GM18498 (cell line): ENCODE measurements at regions not wholly inside any gene's neighbourhood (a gene's known extent, or its start where the extent isn't known, plus 50 kb on each side); places are given as distances from the start of the nearest gene placed in this dataset.
"Not testable (repeated sequence)": the region's sequence is repeated elsewhere in the genome, so short reads cannot be mapped to it uniquely, and the experiment has no call there.

Experiments
- ATAC-seq: cut with Tn5 transposase; IDR thresholded peaks from one replicate; pipeline ENCODE4 v1.9.1; 2021; ENCODE audit warnings: mild to moderate bottlenecking, moderate library complexity; ENCODE audit not compliant: unreplicated experiment

DNA sequence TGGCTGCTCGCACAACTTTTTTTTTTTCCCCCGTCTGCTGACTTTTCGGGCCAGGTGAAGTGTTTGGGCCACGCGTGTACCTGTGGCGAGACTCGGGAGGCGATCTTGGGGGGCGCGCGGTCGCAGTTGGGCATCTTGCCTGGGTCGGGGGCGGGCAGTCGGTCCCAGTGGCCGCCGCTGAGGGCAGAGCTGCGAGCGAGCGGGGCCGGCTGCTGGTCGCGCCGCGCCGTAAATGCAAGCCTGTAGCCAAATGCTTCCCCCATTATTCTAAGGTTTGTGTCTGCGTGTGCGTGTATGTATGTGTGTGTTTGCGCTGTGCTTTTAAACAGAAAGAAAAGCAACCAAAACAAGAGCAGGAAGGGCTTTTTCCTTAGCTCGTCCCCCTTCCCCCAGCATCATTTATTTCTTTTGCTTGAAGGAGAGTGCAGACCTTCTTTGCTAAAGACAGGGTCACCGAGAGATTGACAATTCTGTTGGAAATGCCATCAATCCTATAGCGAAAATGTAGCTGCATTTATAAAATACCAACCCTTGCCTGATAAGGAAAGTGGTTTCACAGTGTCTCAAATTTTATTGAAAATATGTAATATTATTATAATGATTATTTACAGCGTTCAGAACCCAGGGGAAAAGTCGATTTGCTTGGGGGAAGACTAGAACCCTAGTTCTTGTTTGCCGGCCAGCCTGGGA is 143.2 kb upstream of the ZNF536 start:
- ATAC-seq, result no peak

- ATAC-seq, result no peak
These were observed 142.5 kb upstream of the ZNF536 start for GRCh38 chr19:30229525-30230174.

DNA sequence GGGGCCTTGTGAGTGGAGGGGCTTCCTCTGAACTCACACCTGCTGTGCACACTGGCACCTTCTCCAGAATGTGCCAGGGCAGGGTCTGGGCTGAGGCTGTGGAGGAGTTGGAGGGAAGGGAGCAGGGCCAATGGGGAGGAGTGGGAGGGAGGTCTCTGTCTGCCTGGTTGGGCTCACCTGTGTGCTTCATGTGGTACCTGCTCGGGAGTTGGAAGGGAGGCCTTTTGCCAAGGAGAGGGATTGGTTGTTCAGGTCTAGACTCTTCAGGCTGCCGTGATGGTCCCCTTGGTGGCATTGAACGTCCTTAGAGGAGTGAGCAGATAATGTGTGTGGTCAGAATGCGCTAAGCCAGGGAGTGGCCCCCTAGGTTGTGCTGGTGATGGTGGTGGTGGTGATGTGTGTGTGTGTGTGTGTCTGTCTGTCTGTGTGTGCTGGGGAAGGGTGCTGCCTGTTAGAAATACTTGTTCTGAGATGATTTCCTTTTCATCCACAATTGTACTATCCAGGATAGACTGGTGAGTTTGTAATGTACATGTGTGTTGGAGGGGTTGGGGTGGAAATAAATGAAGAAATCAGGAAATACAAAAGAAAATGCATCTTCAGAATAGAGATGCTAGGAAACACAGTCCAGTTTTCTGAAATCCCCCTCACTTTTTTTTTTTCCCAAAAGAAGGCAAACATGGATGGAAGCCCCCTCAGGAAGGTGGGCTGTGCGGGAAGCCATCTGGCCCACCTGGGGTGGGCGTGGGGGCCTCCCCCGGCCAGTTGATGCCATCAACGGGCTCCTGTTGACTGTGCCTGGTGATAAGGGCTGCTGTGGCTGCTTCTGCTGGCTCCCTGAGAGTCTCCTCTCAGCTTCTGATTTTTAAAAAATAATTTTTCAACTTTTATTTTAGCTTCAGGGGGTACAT is 140.5 kb upstream of the ZNF536 start:
- ATAC-seq, result no peak

DNA sequence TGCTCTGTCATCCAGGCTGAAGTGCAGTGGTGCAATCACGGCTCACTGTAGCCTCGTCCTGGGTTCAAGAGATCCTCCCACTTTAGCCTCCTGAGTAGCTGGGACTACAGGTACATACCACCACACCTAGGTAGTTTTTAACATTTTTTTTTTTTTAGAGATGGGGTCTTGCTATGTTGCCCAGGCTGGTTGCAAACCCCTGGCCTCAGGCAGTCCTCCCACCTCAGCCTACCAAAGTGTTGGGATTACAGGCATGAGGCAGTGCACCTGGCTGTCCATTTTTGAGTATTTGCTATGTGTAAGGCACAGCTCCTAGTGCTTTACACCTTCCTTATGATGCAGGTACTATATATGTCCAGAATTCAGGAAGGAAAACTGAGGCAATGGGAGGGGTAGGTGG is 138.8 kb upstream of the ZNF536 start:
- ATAC-seq, result no peak

DNA sequence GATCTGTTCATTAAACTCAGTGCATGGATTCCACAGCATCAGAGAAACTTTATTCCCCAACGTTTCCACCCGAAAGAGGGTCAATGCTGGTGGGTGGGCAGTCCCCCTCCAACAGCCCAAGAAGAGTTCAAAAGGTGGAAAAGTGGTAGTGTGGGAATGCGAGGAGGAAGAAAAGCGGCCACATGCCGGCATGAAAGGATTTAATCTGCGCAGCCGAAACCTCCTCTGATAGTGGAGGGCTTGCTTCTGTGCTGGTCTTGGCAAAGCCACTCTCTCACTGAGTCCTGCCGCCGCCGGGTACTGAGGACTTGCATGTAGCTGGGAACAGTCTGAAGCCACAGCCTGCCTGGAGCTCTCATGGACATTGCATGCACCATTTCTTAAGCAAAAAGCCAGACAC is 136.2 kb upstream of the ZNF536 start:
- ATAC-seq, result no peak

GRCh38 chr19:30236587-30236986 is 135.6 kb upstream of the ZNF536 start:
- ATAC-seq, result no peak

- ATAC-seq, result no peak
These were observed 135.0 kb upstream of the ZNF536 start for GRCh38 chr19:30237140-30237539.

DNA sequence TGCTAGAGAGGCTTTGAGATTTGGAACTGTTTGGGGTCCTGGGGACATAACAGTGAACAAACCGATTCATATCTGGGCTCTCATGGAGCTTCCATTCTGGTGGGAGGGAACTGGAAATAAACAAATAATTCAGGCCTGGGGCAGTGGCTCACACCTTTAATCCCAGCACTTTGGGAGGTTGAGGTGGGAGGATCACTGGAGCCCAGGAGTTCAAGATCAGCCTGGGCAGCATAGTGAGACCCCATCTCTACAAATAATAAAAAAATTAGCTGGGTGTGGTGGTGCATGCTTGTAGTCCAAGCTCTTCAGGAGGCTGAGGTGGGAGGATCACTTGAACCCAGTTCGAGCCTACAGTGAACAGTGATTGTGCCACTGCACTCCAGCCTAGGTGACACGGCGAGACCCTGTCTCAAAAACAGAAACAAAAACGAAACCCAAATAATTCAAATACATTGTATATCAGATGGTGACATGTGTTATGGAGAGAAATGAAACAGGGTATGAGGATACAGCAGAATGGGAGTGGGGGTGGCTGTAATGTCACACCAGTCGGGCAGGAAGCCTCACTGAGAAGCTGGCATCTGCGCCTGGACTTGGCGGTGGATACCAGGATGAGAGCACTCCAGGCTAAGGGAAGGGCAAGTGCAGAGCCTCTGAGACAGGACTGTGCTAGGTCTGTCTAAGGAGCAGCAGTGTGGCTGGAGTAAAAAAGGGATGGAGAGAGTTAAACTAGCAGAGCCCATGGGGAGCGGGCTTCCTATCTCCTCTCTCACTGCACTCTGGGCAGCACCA is 131.1 kb upstream of the ZNF536 start:
- no peak for ATAC-seq

DNA sequence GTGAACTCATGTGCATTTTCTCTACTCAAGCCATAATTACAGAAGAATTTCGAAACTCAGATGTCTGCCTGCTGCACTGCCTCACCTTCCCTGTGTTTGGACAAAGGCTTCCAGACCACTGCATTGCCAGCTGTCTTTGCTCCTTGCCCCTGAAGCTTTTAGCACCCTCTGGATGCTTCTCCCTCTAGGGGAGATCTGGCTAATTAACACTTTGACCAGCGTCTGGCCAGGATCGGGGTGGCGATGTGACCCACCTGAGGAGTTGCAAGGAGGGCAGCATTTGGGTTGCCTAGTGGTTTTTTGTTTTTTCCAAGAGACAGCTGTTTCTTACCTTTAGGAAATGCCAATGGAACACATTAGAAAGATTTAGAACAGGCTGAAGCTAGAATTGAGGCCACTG is 127.7 kb upstream of the ZNF536 start:
- ATAC-seq, result no peak

GRCh38 chr19:30245401-30246039 is 126.7 kb upstream of the ZNF536 start:
- no peak for ATAC-seq

DNA sequence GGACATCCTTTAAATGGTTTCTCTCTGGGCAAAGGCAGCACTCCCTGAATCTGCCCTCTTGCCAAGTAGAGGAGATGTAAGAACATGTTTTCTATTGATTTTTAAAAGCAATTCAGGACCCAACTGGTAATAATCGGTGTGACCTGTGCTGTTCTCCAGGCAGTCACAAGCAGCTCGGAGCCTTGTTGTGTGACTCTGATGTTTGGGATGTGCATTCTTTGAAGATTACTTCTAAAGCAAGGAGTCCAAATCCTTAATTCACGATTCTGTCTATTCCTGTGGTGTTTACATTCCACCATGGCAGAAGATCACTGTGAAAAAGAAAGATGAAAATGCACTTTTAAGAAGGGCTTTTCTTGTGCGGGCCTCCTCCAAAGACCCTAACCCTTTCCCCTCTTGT is 122.3 kb upstream of the ZNF536 start:
- ATAC-seq, result no peak

DNA sequence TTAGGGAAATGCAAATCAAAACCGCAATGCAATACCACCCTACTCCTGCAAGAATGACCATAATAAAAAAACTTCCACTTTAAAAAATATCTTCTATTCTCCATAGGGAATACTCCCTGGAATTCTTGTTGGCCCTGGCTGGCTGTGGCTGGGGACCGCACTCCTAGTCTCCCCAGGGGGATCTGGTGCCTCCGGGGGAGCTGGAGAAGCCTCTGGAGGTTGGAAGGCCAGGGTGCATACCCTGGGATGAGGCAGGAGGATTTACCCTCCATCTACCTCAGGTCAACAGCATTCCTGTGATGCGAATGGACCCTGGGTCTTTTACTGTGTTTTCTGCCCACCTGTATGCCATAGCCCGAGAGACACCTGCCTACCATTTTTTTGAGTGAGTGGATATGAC is 120.0 kb upstream of the ZNF536 start:
- no peak for ATAC-seq

DNA sequence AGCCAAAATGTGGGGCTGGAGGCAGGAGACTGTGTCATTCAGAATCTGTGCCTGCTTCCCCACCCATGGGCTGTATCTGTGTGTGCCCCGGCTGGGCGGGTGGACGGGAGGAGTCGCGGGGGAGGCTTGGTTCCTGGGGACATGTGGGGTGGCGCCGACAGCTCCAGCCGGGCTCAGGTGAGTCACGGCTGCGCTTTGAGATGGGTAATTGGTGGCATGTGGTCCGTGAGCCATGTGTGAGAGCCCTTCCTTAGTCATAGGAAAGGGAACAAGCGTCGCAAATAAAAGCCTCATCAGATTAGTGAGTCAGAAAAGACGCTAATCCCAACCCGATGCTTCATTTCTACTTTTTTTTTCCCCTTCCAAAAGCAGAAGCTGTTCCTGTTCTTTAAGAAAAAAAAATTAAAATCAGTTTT is 118.6 kb upstream of the ZNF536 start:
- ATAC-seq, result no peak

DNA sequence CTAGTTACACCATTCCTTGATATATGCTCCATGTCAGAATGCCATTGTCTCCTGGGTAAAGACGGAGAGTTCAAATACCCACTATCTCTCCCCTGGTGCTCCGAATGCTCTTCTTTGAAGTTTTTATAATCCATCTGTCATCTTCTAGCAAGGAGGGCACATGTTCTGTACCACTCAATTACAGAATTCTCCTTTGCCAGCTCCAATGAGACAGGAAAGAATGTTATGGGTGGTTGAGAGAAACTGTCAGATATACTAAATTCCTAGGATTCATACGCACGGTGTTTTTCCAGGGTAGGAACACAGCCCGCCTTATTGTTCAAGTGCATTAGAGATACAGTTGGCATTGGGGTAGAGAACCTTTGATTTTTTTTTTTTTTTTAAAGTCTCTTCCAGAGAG is 118.0 kb upstream of the ZNF536 start:
- no peak for ATAC-seq

DNA sequence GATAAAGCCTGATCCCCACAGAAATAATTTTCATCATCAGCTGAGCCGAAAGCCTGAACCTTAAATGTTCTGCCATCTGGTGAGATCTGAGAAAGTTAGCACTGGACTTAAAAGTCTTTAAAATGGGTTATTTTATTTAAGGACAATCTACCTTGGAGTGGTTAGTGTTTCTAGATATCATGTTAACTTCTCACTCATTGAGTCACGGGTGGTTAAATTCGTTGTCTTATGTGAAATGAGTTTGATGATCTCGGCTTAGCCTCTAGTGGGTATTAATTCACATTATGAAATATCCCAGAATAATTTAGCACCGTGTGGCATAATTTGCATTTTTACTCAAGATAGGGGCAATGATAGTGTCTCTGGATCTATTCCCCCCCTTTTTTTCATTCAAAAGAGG is 117.4 kb upstream of the ZNF536 start:
- no peak for ATAC-seq

GRCh38 chr19:30255791-30256495 is 116.2 kb upstream of the ZNF536 start:
- ATAC-seq, result no peak

GRCh38 chr19:30256496-30256850 is 115.7 kb upstream of the ZNF536 start:
- no peak for ATAC-seq

GRCh38 chr19:30263830-30264381 is 108.3 kb upstream of the ZNF536 start:
- no peak for ATAC-seq

DNA sequence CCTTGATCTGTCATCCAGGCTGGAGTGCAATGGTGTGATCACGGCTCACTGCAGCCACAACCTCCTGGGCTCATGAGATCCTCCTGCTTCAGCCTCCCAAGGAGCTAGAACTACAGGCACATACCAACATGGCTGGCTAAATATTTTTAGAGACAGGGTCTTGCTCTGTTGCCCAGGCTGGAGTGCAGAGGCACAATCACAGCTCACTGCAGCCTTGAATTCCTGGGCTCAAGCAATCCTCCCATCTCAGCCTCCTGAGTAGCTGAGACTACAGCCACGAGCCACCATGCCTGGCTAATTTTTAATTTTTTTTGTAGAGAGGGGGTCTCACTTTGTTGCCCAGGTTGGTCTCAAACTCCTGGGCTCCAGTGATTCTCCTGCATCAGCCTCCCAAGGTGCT is 106.3 kb upstream of the ZNF536 start:
- not testable (repeated sequence) for ATAC-seq

DNA sequence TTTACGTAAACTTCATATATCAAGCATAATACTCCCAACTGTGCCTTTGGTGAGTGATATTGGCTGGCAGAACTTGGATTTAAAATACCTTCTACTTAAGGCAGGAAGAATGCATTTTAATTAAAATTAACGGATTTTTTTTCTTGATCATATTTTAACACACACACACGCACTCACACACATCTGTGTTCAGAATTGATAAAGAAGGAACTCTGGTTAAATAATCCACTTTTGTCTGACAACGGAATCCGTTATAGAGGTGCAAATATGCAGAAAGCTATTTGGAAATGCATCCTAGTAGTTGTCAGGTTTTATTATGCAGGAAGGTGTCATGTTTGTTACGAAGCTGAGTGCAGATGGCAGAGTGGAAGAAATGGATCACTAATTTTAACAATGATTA is 105.5 kb upstream of the ZNF536 start:
- ATAC-seq, result no peak
